Thyroid gland (tissue), 4 donors: ENCODE measurements at regions not wholly inside any gene's neighbourhood (a gene's known extent, or its start where the extent isn't known, plus 50 kb on each side); places are given as distances from the start of the nearest gene placed in this dataset.
"Not testable (repeated sequence)": the region's sequence is repeated elsewhere in the genome, so short reads cannot be mapped to it uniquely, and the experiment has no call there.

Experiments used
- DNase-seq, 2 donors: peaks; one replicate each; pipeline ENCODE4 v3.0.0-alpha.2; 2019
- H3K27ac ChIP-seq, 3 donors: fragments of 200-600 bp; sonication (generic); 1 replicate in 2 of 3; 2 replicates in 1 of 3; pipeline ENCODE4 v1.5.1; 2016 to 2019; ENCODE audit warnings: mild to moderate bottlenecking in 1 of 3, moderate library complexity in 1 of 3
- H3K27me3 ChIP-seq: fragments of 200-600 bp; sonication (generic); one replicate; pipeline ENCODE4 v1.5.1; 2019
- H3K36me3 ChIP-seq, 2 donors: fragments of 200-600 bp; sonication (generic); one replicate each; pipeline ENCODE4 v1.5.1; 2016 to 2019
- H3K4me1 ChIP-seq, 2 donors: fragments of 200-600 bp; sonication (generic); one replicate each; pipeline ENCODE4 v1.5.1; 2017 to 2019
- H3K4me3 ChIP-seq, 3 donors: fragments of 200-600 bp; sonication (generic); replicated peaks in 1 of 3; 1 replicate in 2 of 3; 2 replicates in 1 of 3; pipeline ENCODE4 v1.5.1; 2016; ENCODE audit warnings: mild to moderate bottlenecking in 1 of 3
- H3K9me3 ChIP-seq: fragments of 200-600 bp; sonication (generic); one replicate; pipeline ENCODE4 v1.5.1; 2017
- CTCF ChIP-seq, 6 experiments: fragments of 200-600 bp in 3 of 6; fragments of 450-650 bp in 3 of 6; sonication (generic) in 3 of 6; IDR thresholded peaks; one replicate each; pipeline ENCODE4 v1.5.1; 2016 to 2019; ENCODE audit warnings: antibody characterized with exemption in 6 of 6, mild to moderate bottlenecking in 2 of 6, inconsistent platforms in 1 of 6, moderate library complexity in 1 of 6
- POLR2A ChIP-seq, 2 donors: fragments of 450-650 bp; IDR thresholded peaks; one replicate each; pipeline ENCODE4 v1.6.1; 2017; ENCODE audit warnings: antibody characterized with exemption in 2 of 2, mild to moderate bottlenecking in 2 of 2, moderate library complexity in 1 of 2
- WGBS, 2 donors: methylation state at CpG; one replicate each; pipeline ENCODE4 v1.1.5; 2017; 5-methylcytosine and 5-hydroxymethylcytosine counted together
- intact Hi-C: fragments of 100-400 bp; cut with DNase I; formaldehyde crosslinking; loops from one replicate; pipeline ENCODE4 v1.15.1; 2023

DNA sequence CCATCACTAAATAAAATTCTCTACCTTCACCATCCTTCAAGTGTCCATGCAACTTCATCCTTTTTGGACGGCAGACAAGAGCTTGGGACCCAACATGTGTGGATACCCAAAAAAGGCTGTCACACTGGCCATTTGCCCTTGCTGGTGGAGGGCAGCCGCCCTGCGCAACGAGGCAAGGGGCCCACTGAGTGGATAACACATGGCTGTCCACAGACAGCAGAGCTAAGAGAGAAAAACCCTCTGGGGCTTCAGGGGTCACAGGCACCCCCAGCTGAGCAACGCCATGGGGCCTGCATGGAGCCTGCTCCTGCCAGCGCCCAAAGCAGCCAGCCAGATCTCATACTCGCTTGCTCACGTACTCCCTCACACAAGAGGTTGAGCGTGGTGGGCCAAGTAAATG lies 205.9 kb upstream of the NREP start:
- TF ChIP-seq POLR2A (IDR thresholded peaks at IDR 0.05) (no peak), CTCF (IDR thresholded peaks at IDR 0.05) (no peak)
- WGBS, 2 donors = 95 to 98% methylated on average over 6 to 9 of the region's 9 CpGs
- H3K4me1 ChIP-seq = no peaks in the 10 kb centered on the region
- H3K9me3 ChIP-seq = no peaks in the 10 kb centered on the region
- intact Hi-C loops = no loop called here
- no peaks in the 10 kb centered on the region for H3K27me3 ChIP-seq
- H3K27ac ChIP-seq = no peak overlapping the region
- H3K36me3 ChIP-seq = no peaks in the 10 kb centered on the region
- no peak overlapping the region for H3K4me3 ChIP-seq
- no peak for DNase-seq

DNA sequence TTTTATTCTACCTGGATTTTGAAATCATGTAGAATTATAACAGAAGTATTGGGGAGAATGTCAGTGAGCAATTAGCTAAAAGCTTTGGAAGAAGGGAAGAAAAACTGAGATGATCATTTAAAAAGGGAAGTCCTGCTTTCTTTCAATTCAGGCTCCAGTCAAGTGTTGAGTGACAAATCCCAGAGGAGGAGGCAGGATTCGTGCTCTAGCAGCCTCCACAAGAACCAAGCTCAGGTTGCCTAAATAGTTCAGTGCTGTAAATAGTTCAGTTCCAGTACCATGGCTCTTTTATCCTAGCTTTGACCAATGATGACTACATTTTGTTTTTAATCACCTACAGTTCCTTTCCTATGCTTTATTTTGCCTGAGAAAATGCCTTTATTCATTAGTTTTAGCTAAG lies 204.9 kb upstream of the NREP start:
- WGBS, 2 donors = 41 to 47% methylated on average over 1 of the region's 1 CpG
- Histone ChIP-seq H3K9me3 (no peaks in the 10 kb centered on the region), H3K4me1 (no peaks in the 10 kb centered on the region), H3K4me3 (no peak overlapping the region), H3K36me3 (no peaks in the 10 kb centered on the region), H3K27ac (no peak overlapping the region), H3K27me3 (no peaks in the 10 kb centered on the region)
- no peak for DNase-seq
- TF ChIP-seq CTCF (IDR thresholded peaks at IDR 0.05) (no peak), POLR2A (IDR thresholded peaks at IDR 0.05) (no peak)
- intact Hi-C loops = no loop called here

- Histone ChIP-seq H3K27ac (no peak overlapping the region), H3K9me3 (no peaks in the 10 kb centered on the region), H3K4me3 (no peak overlapping the region), H3K4me1 (no peaks in the 10 kb centered on the region), H3K27me3 (no peaks in the 10 kb centered on the region), H3K36me3 (no peaks in the 10 kb centered on the region)
- WGBS, 2 donors = 60 to 61% methylated on average over 2 of the region's 2 CpGs
- no peak for DNase-seq
- no peak for TF ChIP-seq CTCF (IDR thresholded peaks at IDR 0.05)
- TF ChIP-seq POLR2A (IDR thresholded peaks at IDR 0.05) = no peak
- intact Hi-C loops = no loop called here
These were observed 203.7 kb upstream of the NREP start for GRCh38 chr5:111960476-111961215.

GRCh38 chr5:111958851-111959250 lies 201.9 kb upstream of the NREP start:
- intact Hi-C loops = no loop called here
- H3K9me3 ChIP-seq = no peaks in the 10 kb centered on the region
- H3K4me1 ChIP-seq = no peaks in the 10 kb centered on the region
- no peak for DNase-seq
- H3K4me3 ChIP-seq = no peak overlapping the region
- H3K36me3 ChIP-seq = no peaks in the 10 kb centered on the region
- no peaks in the 10 kb centered on the region for H3K27me3 ChIP-seq
- no peak for TF ChIP-seq POLR2A (IDR thresholded peaks at IDR 0.05)
- TF ChIP-seq CTCF (IDR thresholded peaks at IDR 0.05) = no peak
- no peak overlapping the region for H3K27ac ChIP-seq
- WGBS, 2 donors = 95 to 96% methylated on average over 1 of the region's 1 CpG

DNA sequence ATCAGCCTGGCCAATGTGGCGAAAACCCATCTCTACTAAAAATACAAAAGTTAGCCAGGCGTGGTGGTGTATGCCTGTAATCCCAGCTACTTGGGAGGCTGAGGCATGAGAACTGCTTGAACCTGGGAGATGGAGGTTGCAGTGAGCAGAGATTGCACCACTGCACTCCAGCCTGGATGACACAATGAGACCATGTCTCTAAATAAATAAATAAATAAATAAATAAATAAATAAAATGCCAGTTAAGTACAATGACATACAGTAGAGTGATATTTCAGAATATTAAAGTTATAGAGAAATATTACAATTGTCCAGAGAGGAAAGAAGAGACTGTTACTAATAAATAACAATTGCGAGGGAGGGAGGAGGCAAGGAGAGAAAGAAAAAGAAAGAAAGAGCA lies 199.8 kb upstream of the NREP start:
- H3K4me3 ChIP-seq, DNase-seq, H3K36me3 ChIP-seq, intact Hi-C loops, H3K27me3 ChIP-seq, H3K9me3 ChIP-seq, H3K4me1 ChIP-seq, H3K27ac ChIP-seq: not testable (repeated sequence)
- WGBS, 2 donors = 92% methylated on average over 3 of the region's 3 CpGs
